K562 (cell line): ENCODE measurements at regions not wholly inside any gene's neighbourhood (a gene's known extent, or its start where the extent isn't known, plus 50 kb on each side); places are given as distances from the start of the nearest gene placed in this dataset.

Experiments
- ATAC-seq: fragments of 200-7000 bp; cut with Tn5 transposase; 3 replicates; pipeline ENCODE4 v1.9.1; 2020; ENCODE audit warnings: moderate library complexity
- BruUV-seq: library from RNA; stranded (reverse); fragments of 400-500 nt; replicated peaks from 2 replicates; lab custom pipeline; 2021; lab: Mats Ljungman, UMichigan
- CTCF ChIA-PET: fragments of 300-600 bp; formaldehyde crosslinking; extraction: SDS; loops from one replicate; lab custom pipeline; 2021; ENCODE audit warnings: low intra/inter-chr PET ratio; lab: Yijun Ruan, JAX
- POLR2A ChIA-PET: fragments of 300-600, 350-650 bp; sonication (Branson Sonifier 250); formaldehyde crosslinking; extraction: SDS; loops from one replicate; lab custom pipeline; 2021; ENCODE audit warnings: antibody characterized with exemption, inconsistent platforms; lab: Yijun Ruan, JAX
- DNase-seq, 4 experiments: peaks; one replicate each; pipeline versions ENCODE4 v3.0.0 to v3.0.0-alpha.2; 2011 to 2018; ENCODE audit warnings: low spot score in 3 of 4, mixed read lengths in 3 of 4; ENCODE audit errors: extremely low read depth in 1 of 4
- FAIRE-seq: peaks from 2 replicates; lab custom pipeline; 2011; peaks lifted over from hg19 to GRCh38; lab: Jason Lieb, UNC
- H2AFZ ChIP-seq: 2 replicates; pipeline ENCODE4 v1.6.0; 2011; ENCODE audit warnings: low read depth, low read length, control low read depth, inconsistent platforms
- H3K27ac ChIP-seq: fragments of 200-600 bp; 3 replicates; pipeline ENCODE4 v1.8.0; 2011; ENCODE audit warnings: low read depth, mild to moderate bottlenecking, control low read depth, inconsistent platforms, low read length, moderate library complexity, mixed read lengths; ENCODE audit errors: extremely low read depth
- H3K27me3 ChIP-seq, 2 experiments: fragments of 300-600 bp in 1 of 2; 2 replicates in 1 of 2; 3 replicates in 1 of 2; pipeline versions ENCODE4 v1.6.0 to v1.8.0; 2011; ENCODE audit warnings: inconsistent platforms in 2 of 2, low read length in 2 of 2, mild to moderate bottlenecking in 1 of 2, mixed read lengths in 1 of 2, moderate library complexity in 1 of 2; ENCODE audit not compliant: control insufficient read depth in 2 of 2, insufficient read depth in 2 of 2
- H3K36me3 ChIP-seq: fragments of 300-600 bp; 3 replicates; pipeline ENCODE4 v1.8.0; 2011; ENCODE audit warnings: mild to moderate bottlenecking, low read length, inconsistent platforms; ENCODE audit not compliant: control insufficient read depth, insufficient read depth
- H3K4me1 ChIP-seq, 2 experiments: fragments of 200-600 bp in 1 of 2; replicated peaks in 1 of 2; 2 replicates in 1 of 2; 3 replicates in 1 of 2; pipeline versions ENCODE4 v1.5.1 to v1.8.0; 2011; ENCODE audit warnings: inconsistent platforms in 2 of 2, low read length in 2 of 2, mild to moderate bottlenecking in 1 of 2, mixed read lengths in 1 of 2, moderate library complexity in 1 of 2; ENCODE audit not compliant: control insufficient read depth in 2 of 2, insufficient read depth in 2 of 2
- H3K4me2 ChIP-seq: 2 replicates; pipeline ENCODE4 v1.6.1; 2011; ENCODE audit warnings: low read length, control low read depth, inconsistent platforms, mixed read lengths; ENCODE audit not compliant: insufficient read depth
- H3K4me3 ChIP-seq: fragments of 200-600 bp; sonication (generic), shearing (Covaris generic); 2 replicates; pipeline ENCODE4 v1.5.1; 2016; ENCODE audit warnings: control low read depth, inconsistent platforms
- H3K79me2 ChIP-seq: fragments of 200-600 bp; 3 replicates; pipeline ENCODE4 v1.8.0; 2011; ENCODE audit warnings: low read length, inconsistent platforms; ENCODE audit not compliant: control insufficient read depth, insufficient read depth
- H3K9ac ChIP-seq, 2 experiments: 2 replicates each; pipeline versions ENCODE4 v1.6.0 to v1.6.1; 2011; ENCODE audit warnings: low read depth in 2 of 2, low read length in 2 of 2, control low read depth in 1 of 2, inconsistent platforms in 1 of 2, mild to moderate bottlenecking in 1 of 2, mixed read lengths in 1 of 2; ENCODE audit not compliant: insufficient read depth in 1 of 2
- H3K9me1 ChIP-seq: one replicate; pipeline ENCODE4 v1.6.0; 2011; ENCODE audit warnings: inconsistent platforms, mild to moderate bottlenecking, low read length, moderate library complexity; ENCODE audit not compliant: control insufficient read depth, insufficient read depth
- H3K9me3 ChIP-seq: replicated peaks from 2 replicates; pipeline ENCODE4 v1.5.1; 2011; ENCODE audit warnings: low read depth, low read length, inconsistent platforms; ENCODE audit not compliant: control insufficient read depth, insufficient read depth
- H4K20me1 ChIP-seq: replicated peaks from 2 replicates; pipeline ENCODE4 v1.6.1; 2011; ENCODE audit warnings: low read length, inconsistent platforms, mixed read lengths; ENCODE audit not compliant: control insufficient read depth, insufficient read depth
- CAMTA2 ChIP-seq: fragments of 250-450 bp; sonication (Bioruptor Pico); conservative IDR thresholded peaks from 2 replicates; pipeline ENCODE4 v1.5.1; 2022
- CREBBP ChIP-seq: IDR thresholded peaks from one replicate; pipeline ENCODE4 v1.6.1; 2012; ENCODE audit warnings: low read depth, mild to moderate bottlenecking, control low read depth, inconsistent platforms, low read length
- E4F1 ChIP-seq: fragments of 250-450 bp; sonication (Bioruptor Pico); IDR thresholded peaks from 2 replicates; pipeline ENCODE4 v1.5.0; 2021; ENCODE audit warnings: mild to moderate bottlenecking, borderline replicate concordance
- GABPB1 ChIP-seq: sonication (generic); formaldehyde crosslinking; IDR thresholded peaks from 2 replicates; pipeline ENCODE4 v1.8.0; 2022; ENCODE audit warnings: mild to moderate bottlenecking, missing genetic modification reagents
- NR2C2 ChIP-seq, 2 experiments: fragments of 200-800 bp in 1 of 2; sonication (Bioruptor generic) in 1 of 2; sonication (generic) in 1 of 2; formaldehyde crosslinking in 1 of 2; IDR thresholded peaks; 2 replicates each; pipeline versions ENCODE4 v1.6.1 to v1.8.0; 2016 to 2022; ENCODE audit warnings: mild to moderate bottlenecking in 1 of 2, missing compliant biosample characterization in 1 of 2, missing genetic modification characterization in 1 of 2, missing genetic modification reagents in 1 of 2
- NRF1 ChIP-seq, 2 experiments: fragments of 450-650 bp; IDR thresholded peaks in 1 of 2; conservative IDR thresholded peaks in 1 of 2; 2 replicates each; pipeline ENCODE4 v1.6.1; 2014; ENCODE audit warnings: mild to moderate bottlenecking in 2 of 2
- SUPT5H ChIP-seq: fragments of 450-650 bp; IDR thresholded peaks from 2 replicates; pipeline ENCODE4 v1.6.1; 2016
- WGBS: fragments of 100-300 bp; shearing (Covaris generic); methylation state at CpG from one replicate; pipeline ENCODE4 v1.1.6; 2016; ENCODE audit warnings: low coverage, mixed read lengths; ENCODE audit not compliant: insufficient coverage; ENCODE audit errors: missing lambda C conversion rate; 5-methylcytosine and 5-hydroxymethylcytosine counted together
- in situ Hi-C: fragments of 300-500 bp; cut with MboI; formaldehyde crosslinking; loops from 4 replicates; pipeline ENCODE4 v1.15.0; 2018; ENCODE audit warnings: inconsistent platforms, mixed read lengths
- intact Hi-C: fragments of 100-400 bp; cut with micrococcal nuclease; formaldehyde crosslinking; loops from 2 replicates; pipeline ENCODE4 v1.14.2; 2022

GRCh38 chr1:4010814-4011605, 110.9 kb upstream of the C1orf174 start (continued):
- TF ChIP-seq NR2C2 (CRISPR knock-in tag; IDR thresholded peaks at IDR 0.05) = no peak
- TF ChIP-seq NR2C2 (tag; IDR thresholded peaks at IDR 0.05) = no peak
- TF ChIP-seq, all 486 proteins: peak for 0

- ChIA-PET CTCF (no interaction called here), POLR2A (no interaction called here)
- peaks cover 0 to 7% of the 10 kb centered on the region in 2 experiments; a peak in 2 of 5 replicates for H3K4me1 ChIP-seq
- H3K4me2 ChIP-seq = no peak overlapping the region
- no peak for TF ChIP-seq CAMTA2
- no peak for TF ChIP-seq E4F1 (CRISPR knock-in tag)
- TF ChIP-seq CREBBP = no peak
- TF ChIP-seq NRF1 (conservative IDR thresholded peaks at IDR 0.05 in 1 of 2, IDR thresholded peaks at IDR 0.05 in 1 of 2) = no peak
- no peak for TF ChIP-seq GABPB1 (CRISPR knock-in tag)
- no peak for TF ChIP-seq SUPT5H
- intact Hi-C loops = no loop called here
- no peaks in the 10 kb centered on the region for H3K79me2 ChIP-seq
- H3K9ac ChIP-seq = no peak overlapping the region
- no peaks in the 10 kb centered on the region for H3K36me3 ChIP-seq
- FAIRE-seq (no peak), ATAC-seq (no peak), DNase-seq (no peak)
- no peak overlapping the region for H3K27ac ChIP-seq
- WGBS = 4% methylated on average over 14 of the region's 17 CpGs
- no peaks in the 10 kb centered on the region for H3K9me1 ChIP-seq
- peaks cover 5% of the 10 kb centered on the region; the same call in 1 of the 2 replicates for H4K20me1 ChIP-seq
- peaks cover 9 to 45% of the 10 kb centered on the region in 2 experiments; a peak in 4 of 5 replicates for H3K27me3 ChIP-seq
- in situ Hi-C loops = no loop called here
- no peak overlapping the region for H3K4me3 ChIP-seq
- H3K9me3 ChIP-seq = no peaks in the 10 kb centered on the region
- no peak overlapping the region for H2AFZ ChIP-seq
- no TSS peak for BruUV-seq
Measured at GRCh38 chr1:4016351-4017130, 116.5 kb upstream of the C1orf174 start.
